ENCODE measurements at regions not wholly inside any gene's neighbourhood (a gene's known extent, or its start where the extent isn't known, plus 50 kb on each side); places are given as distances from the start of the nearest gene placed in this dataset.

- no peak for DNase-seq
These were observed 368.9 kb downstream of the CDH9 start for GRCh38 chr5:26669523-26669922.

GRCh38 chr5:26669031-26669430, 369.4 kb downstream of the CDH9 start:
- no peak for DNase-seq

DNA sequence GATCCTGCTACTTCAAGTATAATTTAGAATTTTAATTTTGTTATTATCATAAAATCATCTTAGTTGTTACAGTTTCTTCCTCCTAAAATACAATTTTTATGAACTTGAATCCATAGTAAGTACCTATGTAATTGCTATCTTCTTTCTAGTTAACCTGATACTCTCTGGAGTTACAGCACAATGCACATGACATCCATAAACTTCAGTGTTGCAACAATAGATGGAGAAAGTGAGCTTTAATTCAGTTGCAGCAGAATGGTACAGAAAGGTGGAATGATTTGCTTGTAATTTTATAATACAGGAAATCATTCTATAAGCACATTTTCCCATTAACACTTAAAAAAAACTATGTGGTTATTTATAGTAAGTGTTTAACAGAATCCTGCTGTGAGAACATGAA, 372.0 kb downstream of the CDH9 start:
- DNase-seq: peak; percentile 0

DNA sequence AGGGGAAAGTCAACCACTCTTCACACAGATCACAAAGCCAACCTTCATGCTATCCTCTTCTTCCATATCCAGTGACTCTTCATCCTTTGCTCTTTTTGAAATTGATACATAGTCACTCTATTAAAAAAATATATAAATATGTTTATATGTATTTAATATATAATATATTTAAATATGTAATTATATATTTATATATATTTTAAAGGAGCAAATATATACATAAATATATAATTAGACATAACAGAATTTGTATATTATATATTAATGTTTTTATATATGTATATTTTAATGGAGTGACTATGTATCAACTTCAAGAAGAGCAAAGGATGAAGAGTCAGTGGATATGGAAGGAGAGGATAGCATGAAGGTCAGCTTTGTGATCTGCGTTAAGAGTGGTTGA, 374.9 kb downstream of the CDH9 start:
- DNase-seq: no peak

DNA sequence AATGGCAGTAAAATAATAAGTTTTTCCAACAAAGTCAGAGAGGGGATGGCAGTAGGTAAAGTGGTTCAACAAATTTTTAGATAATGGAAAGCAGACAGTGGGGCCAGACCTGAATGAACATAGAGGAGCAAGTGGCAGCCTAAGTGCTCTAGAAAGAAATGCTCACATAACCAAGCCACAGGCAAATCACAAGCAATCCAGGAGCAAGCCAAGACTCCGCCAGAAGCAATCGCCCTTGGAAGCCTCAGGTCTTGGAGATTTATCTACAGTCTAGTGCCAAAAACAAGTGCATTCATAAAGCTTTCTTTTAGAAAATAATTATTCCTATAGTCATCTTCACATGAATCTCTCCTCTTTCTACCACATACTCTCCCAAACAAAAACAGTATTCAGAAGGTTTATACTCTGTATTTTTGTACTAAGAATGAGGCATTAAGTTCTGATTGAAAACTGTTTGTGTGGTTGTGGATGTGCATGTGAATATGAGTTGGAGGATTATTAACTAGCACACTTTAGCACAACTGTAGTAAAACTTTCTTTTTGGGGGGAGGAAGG, 375.5 kb downstream of the CDH9 start:
- no peak for DNase-seq

- no peak for DNase-seq
These were observed 378.3 kb downstream of the CDH9 start for GRCh38 chr5:26660116-26660515.

DNA sequence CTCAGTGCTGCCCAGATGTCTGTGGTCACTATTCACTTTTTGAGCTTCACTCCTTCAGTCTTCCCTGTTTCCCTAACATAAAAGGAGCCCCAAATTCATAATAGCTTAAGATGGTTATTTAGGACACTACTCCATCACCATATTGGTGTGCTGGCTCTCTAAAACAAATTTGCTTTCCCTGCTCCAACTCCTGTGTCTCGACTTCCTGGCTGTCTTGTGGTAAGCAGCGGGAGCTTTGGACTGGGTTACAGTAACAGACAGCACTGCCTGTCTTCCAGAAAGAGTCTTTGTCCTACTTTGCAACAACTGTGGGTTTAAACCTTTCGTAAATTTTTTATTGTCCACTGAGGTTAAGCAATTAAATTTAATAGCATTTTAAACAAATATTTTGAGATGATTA, 389.4 kb downstream of the CDH9 start:
- DNase-seq: no peak

- DNase-seq: no peak
These were observed 390.6 kb downstream of the CDH9 start for GRCh38 chr5:26647781-26648180.

GRCh38 chr5:26645659-26646058, 392.7 kb downstream of the CDH9 start:
- no peak for DNase-seq

- DNase-seq: no peak
These were observed 396.9 kb downstream of the CDH9 start for GRCh38 chr5:26641492-26641891.

DNA sequence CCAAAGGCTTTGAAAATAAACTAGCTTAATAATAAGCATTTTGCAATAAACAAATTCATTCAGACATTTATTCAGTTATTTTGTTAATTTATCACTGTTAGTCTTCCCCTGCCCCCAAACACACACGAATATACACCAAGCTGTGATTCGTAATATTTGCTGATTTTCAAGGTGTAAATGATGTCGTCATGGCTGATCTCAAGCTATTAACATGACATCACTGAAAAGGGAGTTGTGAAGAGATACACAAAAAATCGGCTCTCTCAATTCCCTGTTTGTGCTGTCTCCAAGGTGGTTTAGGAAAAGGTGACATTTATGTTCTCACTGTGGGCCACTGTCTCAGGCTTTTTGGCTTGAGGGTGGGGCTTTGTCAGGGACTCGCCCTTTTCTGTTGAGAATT, 413.3 kb downstream of the CDH9 start:
- DNase-seq: no peak

GRCh38 chr5:26622947-26623346, 415.4 kb downstream of the CDH9 start:
- DNase-seq: no peak

GRCh38 chr5:26610577-26610976, 427.8 kb downstream of the CDH9 start:
- no peak for DNase-seq

GRCh38 chr5:26601563-26601962, 436.8 kb downstream of the CDH9 start:
- no peak for DNase-seq

GRCh38 chr5:26582350-26583045, 455.9 kb downstream of the CDH9 start:
- no peak for DNase-seq

DNA sequence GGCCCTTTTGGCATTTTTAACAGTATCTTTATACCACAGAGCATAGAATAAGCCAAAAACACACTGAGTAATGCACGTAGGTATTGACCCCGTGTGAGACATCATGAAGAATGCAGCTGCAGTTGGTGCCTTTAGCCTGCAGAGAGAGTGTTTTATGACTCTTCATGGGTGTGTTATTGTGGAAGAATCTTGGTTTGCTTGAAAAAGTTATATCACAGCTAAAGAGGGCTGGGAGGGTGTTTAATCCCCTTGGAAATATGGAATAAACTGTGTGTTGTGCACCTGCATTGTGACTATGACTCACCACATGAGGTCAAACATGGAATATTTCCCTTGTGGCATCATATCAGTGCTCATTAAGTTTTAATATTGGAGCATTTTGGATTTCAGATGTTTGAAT, 458.7 kb downstream of the CDH9 start:
- DNase-seq: no peak

- DNase-seq: no peak
These were observed 460.4 kb downstream of the CDH9 start for GRCh38 chr5:26578002-26578401.

- no peak for DNase-seq
These were observed 465.9 kb downstream of the CDH9 start for GRCh38 chr5:26572480-26572879.

GRCh38 chr5:26569929-26570258, 468.5 kb downstream of the CDH9 start:
- DNase-seq: no peak

GRCh38 chr5:26569241-26569928, 469.0 kb downstream of the CDH9 start:
- DNase-seq: no peak

- DNase-seq: no peak
These were observed 470.1 kb downstream of the CDH9 start for GRCh38 chr5:26568316-26568715.

- DNase-seq: no peak
These were observed 474.4 kb downstream of the CDH9 start for GRCh38 chr5:26563979-26564378.

DNA sequence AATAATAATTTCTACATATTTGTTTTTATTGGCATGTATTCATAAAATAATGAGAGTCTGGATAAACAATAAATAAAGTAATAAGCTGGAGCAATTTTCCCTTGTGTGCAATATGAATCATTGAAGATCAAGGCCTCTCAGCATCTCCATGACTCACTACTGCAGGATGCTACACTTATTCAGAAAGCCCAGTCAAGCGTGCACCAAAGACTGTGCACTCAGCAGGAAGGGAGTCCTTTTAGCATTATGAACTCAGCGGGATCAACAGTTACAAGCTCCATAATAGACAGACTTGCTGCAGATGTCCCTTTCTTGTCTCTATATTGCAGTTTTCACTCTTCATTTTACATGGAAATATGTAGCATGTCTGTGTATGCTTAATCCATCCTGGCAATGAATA, 485.3 kb downstream of the CDH9 start:
- no peak for DNase-seq

GRCh38 chr5:26543987-26544386, 494.4 kb downstream of the CDH9 start:
- no peak for DNase-seq

All from tongue (tissue), 1 donor.